ENCODE measurements at regions not wholly inside any gene's neighbourhood (a gene's known extent, or its start where the extent isn't known, plus 50 kb on each side); places are given as distances from the start of the nearest gene placed in this dataset.

GRCh38 chr2:30310371-30310770 lies 79.0 kb downstream of the LBH start:
- DNase-seq, result no peak

- no peak for DNase-seq
These were observed 79.6 kb downstream of the LBH start for GRCh38 chr2:30310955-30311354.

- DNase-seq, result no peak
These were observed 80.4 kb downstream of the LBH start for GRCh38 chr2:30311711-30312110.

- no peak for DNase-seq
These were observed 81.6 kb downstream of the LBH start for GRCh38 chr2:30312916-30313315.

- no peak for DNase-seq
These were observed 83.6 kb downstream of the LBH start for GRCh38 chr2:30314981-30315380.

- DNase-seq, result no peak
These were observed 84.2 kb downstream of the LBH start for GRCh38 chr2:30315391-30316063.

- no peak for DNase-seq
These were observed 85.1 kb downstream of the LBH start for GRCh38 chr2:30316408-30316807.

GRCh38 chr2:30318987-30319782 lies 87.9 kb downstream of the LBH start:
- no peak for DNase-seq

- no peak for DNase-seq
These were observed 90.1 kb downstream of the LBH start for GRCh38 chr2:30321466-30321865.

GRCh38 chr2:30323499-30323898 lies 92.2 kb downstream of the LBH start:
- DNase-seq, result no peak

- DNase-seq, result no peak
These were observed 93.0 kb downstream of the LBH start for GRCh38 chr2:30324245-30324908.

GRCh38 chr2:30325600-30326328 lies 94.4 kb downstream of the LBH start:
- no peak for DNase-seq

- no peak for DNase-seq
These were observed 95.2 kb downstream of the LBH start for GRCh38 chr2:30326497-30326896.

GRCh38 chr2:30331038-30331437 lies 99.7 kb downstream of the LBH start:
- DNase-seq, result no peak

- DNase-seq, result no peak
These were observed 100.5 kb downstream of the LBH start for GRCh38 chr2:30331869-30332268.

- DNase-seq, result no peak
These were observed 101.6 kb downstream of the LBH start for GRCh38 chr2:30332791-30333453.

- DNase-seq, result no peak
These were observed 103.5 kb downstream of the LBH start for GRCh38 chr2:30334762-30335363.

GRCh38 chr2:30336084-30336483 lies 104.8 kb downstream of the LBH start:
- no peak for DNase-seq

GRCh38 chr2:30336978-30337841 lies 105.9 kb downstream of the LBH start:
- no peak for DNase-seq

- DNase-seq, result no peak
These were observed 107.1 kb downstream of the LBH start for GRCh38 chr2:30338475-30338874.

GRCh38 chr2:30339071-30339470 lies 107.7 kb downstream of the LBH start:
- DNase-seq, result no peak

Data from skin of body (tissue), 1 donor.